ENCODE measurements at regions not wholly inside any gene's neighbourhood (a gene's known extent, or its start where the extent isn't known, plus 50 kb on each side); places are given as distances from the start of the nearest gene placed in this dataset.
"Not testable (repeated sequence)": the region's sequence is repeated elsewhere in the genome, so short reads cannot be mapped to it uniquely, and the experiment has no call there.

DNA sequence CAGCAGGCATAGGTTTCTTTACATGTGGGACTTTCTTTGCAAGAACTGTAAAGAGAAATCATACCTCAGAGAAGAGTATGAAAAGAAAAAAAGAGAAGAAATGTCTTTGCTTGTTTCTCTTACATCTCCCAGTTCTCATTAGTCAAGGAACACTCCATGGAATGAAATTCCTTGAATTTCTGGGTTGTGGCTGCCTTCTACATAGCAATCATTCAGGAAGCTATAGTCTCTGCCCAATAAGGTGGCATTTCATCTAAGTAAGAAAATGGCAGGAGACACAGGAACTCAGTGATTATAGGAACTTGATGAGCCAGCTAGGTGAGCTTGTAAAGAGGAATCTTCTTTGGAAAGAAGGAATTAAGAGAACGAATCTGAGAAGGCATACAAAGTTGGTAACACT, 197.0 kb upstream of the FKBP1C start:
- TF ChIP-seq, protein P1, sequence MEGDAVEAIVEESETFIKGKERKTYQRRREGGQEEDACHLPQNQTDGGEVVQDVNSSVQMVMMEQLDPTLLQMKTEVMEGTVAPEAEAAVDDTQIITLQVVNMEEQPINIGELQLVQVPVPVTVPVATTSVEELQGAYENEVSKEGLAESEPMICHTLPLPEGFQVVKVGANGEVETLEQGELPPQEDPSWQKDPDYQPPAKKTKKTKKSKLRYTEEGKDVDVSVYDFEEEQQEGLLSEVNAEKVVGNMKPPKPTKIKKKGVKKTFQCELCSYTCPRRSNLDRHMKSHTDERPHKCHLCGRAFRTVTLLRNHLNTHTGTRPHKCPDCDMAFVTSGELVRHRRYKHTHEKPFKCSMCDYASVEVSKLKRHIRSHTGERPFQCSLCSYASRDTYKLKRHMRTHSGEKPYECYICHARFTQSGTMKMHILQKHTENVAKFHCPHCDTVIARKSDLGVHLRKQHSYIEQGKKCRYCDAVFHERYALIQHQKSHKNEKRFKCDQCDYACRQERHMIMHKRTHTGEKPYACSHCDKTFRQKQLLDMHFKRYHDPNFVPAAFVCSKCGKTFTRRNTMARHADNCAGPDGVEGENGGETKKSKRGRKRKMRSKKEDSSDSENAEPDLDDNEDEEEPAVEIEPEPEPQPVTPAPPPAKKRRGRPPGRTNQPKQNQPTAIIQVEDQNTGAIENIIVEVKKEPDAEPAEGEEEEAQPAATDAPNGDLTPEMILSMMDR (IDR thresholded peaks at IDR 0.05; ENCODE audit: insufficient read depth, low read depth, low read length, missing control alignments): no peak
- no peak for DNase-seq (ENCODE audit: low read depth)
- no peak overlapping the region for H3K4me3 ChIP-seq (ENCODE audit: low read length)

DNA sequence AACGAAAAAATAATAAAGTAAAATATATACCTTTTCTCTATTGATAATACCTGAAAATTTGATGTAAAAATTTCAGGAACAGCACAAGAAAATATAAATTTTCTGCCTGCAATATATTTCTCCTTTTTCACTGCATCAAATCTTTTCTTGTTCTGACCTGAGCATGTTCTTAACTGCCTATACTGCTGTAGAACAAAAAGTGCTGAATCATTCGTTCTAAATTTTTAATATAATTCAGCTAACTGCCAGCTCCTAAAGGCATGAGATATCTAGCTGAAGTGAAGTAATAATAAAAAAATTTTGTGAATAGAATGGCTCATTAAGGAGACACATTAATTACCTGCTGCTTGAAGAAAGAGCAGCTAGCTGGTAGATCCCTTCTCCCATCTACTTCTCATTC, 188.6 kb upstream of the FKBP1C start:
- no peak for DNase-seq (ENCODE audit: low read depth)
- TF ChIP-seq, protein P1 (IDR thresholded peaks at IDR 0.05; ENCODE audit: insufficient read depth, low read depth, low read length, missing control alignments): no peak
- no peak overlapping the region for H3K4me3 ChIP-seq (ENCODE audit: low read length)

DNA sequence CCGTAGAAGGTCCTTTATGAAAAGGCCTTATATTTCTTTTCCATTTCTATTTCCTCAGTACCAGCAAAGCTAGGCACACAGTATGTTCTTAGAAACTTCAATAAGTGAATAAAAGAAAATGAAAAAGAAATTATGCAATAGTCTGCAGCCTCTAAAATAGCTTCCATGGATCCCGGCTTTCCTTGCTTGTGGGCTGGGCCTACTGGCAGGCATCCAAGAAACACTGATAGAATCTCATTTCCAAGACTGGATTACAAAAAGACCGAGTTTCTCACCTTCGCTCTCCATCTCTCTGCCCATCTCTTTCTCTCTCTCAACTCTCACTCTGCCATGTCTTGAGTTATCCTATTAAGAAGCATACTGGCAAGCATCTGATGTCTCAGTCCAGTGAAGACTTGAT, 187.5 kb upstream of the FKBP1C start:
- DNase-seq (ENCODE audit: low read depth): no peak
- TF ChIP-seq, protein P1 (IDR thresholded peaks at IDR 0.05; ENCODE audit: insufficient read depth, low read depth, low read length, missing control alignments): no peak
- H3K4me3 ChIP-seq (ENCODE audit: low read length): no peak overlapping the region

- no peak for DNase-seq (ENCODE audit: low read depth)
- TF ChIP-seq, protein P1 (IDR thresholded peaks at IDR 0.05; ENCODE audit: insufficient read depth, low read depth, low read length, missing control alignments): no peak
- H3K4me3 ChIP-seq (ENCODE audit: low read length): no peak overlapping the region
Measured at GRCh38 chr6:63049216-63049615, 162.1 kb upstream of the FKBP1C start.

- H3K4me3 ChIP-seq (ENCODE audit: low read length); DNase-seq (ENCODE audit: low read depth): not testable (repeated sequence)
Measured at GRCh38 chr6:63053206-63053605, 158.1 kb upstream of the FKBP1C start.

DNA sequence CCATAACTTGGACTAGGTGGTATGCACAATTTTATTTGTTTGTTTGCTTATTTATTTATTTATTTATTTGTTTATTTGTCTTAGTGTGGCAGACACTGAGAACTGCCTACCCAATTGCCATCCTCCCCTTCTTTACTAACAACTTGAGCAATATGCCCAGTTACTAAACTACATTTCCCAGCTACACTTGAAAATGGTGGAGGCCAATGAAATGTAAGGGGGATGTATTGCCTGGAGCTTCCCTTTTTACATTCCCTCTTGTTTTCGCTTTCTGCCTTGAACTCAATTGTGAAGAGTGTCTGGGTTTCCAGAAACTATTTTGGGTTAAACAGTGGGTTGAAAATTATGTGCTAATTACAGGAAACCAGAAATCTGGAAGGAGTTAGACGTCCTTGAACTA, 152.7 kb upstream of the FKBP1C start:
- TF ChIP-seq, protein P1 (IDR thresholded peaks at IDR 0.05; ENCODE audit: insufficient read depth, low read depth, low read length, missing control alignments): no peak
- DNase-seq (ENCODE audit: low read depth): no peak
- H3K4me3 ChIP-seq (ENCODE audit: low read length): no peak overlapping the region

- no peak for DNase-seq (ENCODE audit: low read depth)
- TF ChIP-seq, protein P1 (IDR thresholded peaks at IDR 0.05; ENCODE audit: insufficient read depth, low read depth, low read length, missing control alignments): no peak
- no peak overlapping the region for H3K4me3 ChIP-seq (ENCODE audit: low read length)
Measured at GRCh38 chr6:63063631-63064271, 147.5 kb upstream of the FKBP1C start.

Measured in epithelial cell of esophagus (primary cell).